Kidney (tissue), 13 donors: ENCODE measurements at regions not wholly inside any gene's neighbourhood (a gene's known extent, or its start where the extent isn't known, plus 50 kb on each side); places are given as distances from the start of the nearest gene placed in this dataset.

Experiments used
- DNase-seq, 5 donors: peaks; one replicate each; pipeline ENCODE4 v3.0.0-alpha.2; 2013 to 2020
- FAIRE-seq: peaks from 2 replicates; lab custom pipeline; 2012; peaks lifted over from hg19 to GRCh38; lab: Jason Lieb, UNC
- H3K27ac ChIP-seq, 2 donors: one replicate each; pipeline ENCODE4 v1.7.0; 2013; ENCODE audit warnings: low read depth in 2 of 2, low read length in 2 of 2, inconsistent platforms in 1 of 2
- H3K27me3 ChIP-seq: one replicate; pipeline ENCODE4 v1.7.1; 2013; ENCODE audit warnings: low read length, inconsistent platforms; ENCODE audit not compliant: control insufficient read depth, insufficient read depth
- H3K36me3 ChIP-seq, 3 donors: one replicate each; pipeline versions ENCODE4 v1.7.0 to v1.7.1; 2013; ENCODE audit warnings: low read length in 3 of 3, control low read depth in 1 of 3, inconsistent platforms in 1 of 3; ENCODE audit not compliant: insufficient read depth in 3 of 3, control insufficient read depth in 2 of 3
- H3K4me1 ChIP-seq, 3 donors: one replicate each; pipeline versions ENCODE4 v1.7.0 to v1.7.1; 2013; ENCODE audit warnings: low read length in 3 of 3, inconsistent platforms in 1 of 3, low read depth in 1 of 3; ENCODE audit not compliant: control insufficient read depth in 2 of 3, insufficient read depth in 2 of 3
- H3K4me3 ChIP-seq, 3 donors: one replicate each; pipeline versions ENCODE4 v1.7.0 to v1.8.1; 2013; ENCODE audit warnings: low read length in 3 of 3, control low read depth in 1 of 3, inconsistent platforms in 1 of 3
- H3K9ac ChIP-seq, 3 donors: one replicate each; pipeline versions ENCODE4 v1.7.0 to v1.7.1; 2013; ENCODE audit warnings: low read length in 3 of 3, control low read depth in 1 of 3, inconsistent platforms in 1 of 3
- H3K9me3 ChIP-seq, 3 donors: one replicate each; pipeline versions ENCODE4 v1.7.0 to v1.7.1; 2013; ENCODE audit warnings: low read length in 3 of 3, control low read depth in 1 of 3, inconsistent platforms in 1 of 3; ENCODE audit not compliant: control insufficient read depth in 2 of 3, insufficient read depth in 1 of 3
- intact Hi-C: fragments of 100-400 bp; cut with DNase I; formaldehyde crosslinking; loops from one replicate; pipeline ENCODE4 v1.11.1; 2022
- TF ChIP-seq, protein P1 (sequence below): IDR thresholded peaks from 3 replicates; pipeline ENCODE4 v1.5.1; 2012; ENCODE audit warnings: mild to moderate bottlenecking, moderate library complexity, borderline replicate concordance; ENCODE audit not compliant: insufficient read depth; ENCODE audit errors: extremely low read depth
- donor health status: control.
- donor health status: control.
- donor health status: control.
- donor health status: control.
- donor health status: control.
- donor health status: DM: yes; HTN: yes; CAD: no.
- donor health status: Normal renal cell carcinoma (clear cell type).

DNA sequence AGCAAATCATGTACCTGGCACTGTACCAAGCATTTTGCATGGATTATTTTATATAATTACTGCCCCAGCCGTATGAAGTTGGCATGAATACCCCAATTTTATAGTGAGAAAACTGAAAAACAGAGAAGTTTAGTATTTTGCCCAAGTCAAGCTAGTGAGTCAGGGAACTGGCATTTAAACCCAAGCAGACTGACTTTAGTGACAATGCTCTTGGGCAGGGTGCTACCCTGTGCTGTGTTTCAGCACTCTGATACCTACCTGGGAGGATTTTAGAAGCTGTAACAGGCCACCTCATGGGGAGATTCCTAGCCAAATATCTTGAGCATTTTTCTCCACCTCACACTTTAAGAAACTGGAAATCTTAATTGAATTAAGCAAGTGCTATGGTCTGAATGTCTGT is 98.1 kb upstream of the MAX start:
- intact Hi-C loops = no loop called here
- no peaks in the 10 kb centered on the region for H3K4me1 ChIP-seq

DNA sequence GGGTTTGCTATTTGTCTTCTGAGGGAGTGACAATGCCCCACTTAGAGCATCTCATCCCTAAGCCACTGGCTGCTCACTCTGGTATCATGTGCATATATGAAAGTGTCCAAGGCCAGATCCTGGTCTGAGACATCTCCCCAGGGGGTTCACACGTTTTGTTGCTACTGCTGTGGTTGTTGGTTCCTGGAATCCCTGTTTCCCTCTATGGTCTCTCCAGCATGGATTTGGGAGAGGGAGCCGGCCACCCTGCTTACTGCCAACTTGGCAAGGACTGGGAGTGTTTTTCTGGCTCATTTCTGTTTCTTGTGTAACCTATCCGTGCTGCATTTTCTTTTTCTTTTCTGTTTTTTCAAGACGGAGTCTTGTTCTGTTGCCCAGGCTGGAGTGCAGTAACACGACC is 101.3 kb upstream of the MAX start:
- Histone ChIP-seq H3K27ac (no peak overlapping the region), H3K9me3 (no peaks in the 10 kb centered on the region), H3K27me3 (no peaks in the 10 kb centered on the region), H3K4me1 (peaks cover 0 to 2% (median 0%) of the 10 kb centered on the region in 3 donors), H3K9ac (no peak overlapping the region), H3K36me3 (no peaks in the 10 kb centered on the region), H3K4me3 (no peak overlapping the region)
- TF ChIP-seq, protein P1, sequence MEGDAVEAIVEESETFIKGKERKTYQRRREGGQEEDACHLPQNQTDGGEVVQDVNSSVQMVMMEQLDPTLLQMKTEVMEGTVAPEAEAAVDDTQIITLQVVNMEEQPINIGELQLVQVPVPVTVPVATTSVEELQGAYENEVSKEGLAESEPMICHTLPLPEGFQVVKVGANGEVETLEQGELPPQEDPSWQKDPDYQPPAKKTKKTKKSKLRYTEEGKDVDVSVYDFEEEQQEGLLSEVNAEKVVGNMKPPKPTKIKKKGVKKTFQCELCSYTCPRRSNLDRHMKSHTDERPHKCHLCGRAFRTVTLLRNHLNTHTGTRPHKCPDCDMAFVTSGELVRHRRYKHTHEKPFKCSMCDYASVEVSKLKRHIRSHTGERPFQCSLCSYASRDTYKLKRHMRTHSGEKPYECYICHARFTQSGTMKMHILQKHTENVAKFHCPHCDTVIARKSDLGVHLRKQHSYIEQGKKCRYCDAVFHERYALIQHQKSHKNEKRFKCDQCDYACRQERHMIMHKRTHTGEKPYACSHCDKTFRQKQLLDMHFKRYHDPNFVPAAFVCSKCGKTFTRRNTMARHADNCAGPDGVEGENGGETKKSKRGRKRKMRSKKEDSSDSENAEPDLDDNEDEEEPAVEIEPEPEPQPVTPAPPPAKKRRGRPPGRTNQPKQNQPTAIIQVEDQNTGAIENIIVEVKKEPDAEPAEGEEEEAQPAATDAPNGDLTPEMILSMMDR = no peak
- intact Hi-C loops = no loop called here
- DNase-seq = no peak
- no peak for FAIRE-seq

More for the DNA sequence above, 98.1 kb upstream of the MAX start:
- H3K4me3 ChIP-seq = no peak overlapping the region
- no peaks in the 10 kb centered on the region for H3K9me3 ChIP-seq
- H3K27me3 ChIP-seq = no peaks in the 10 kb centered on the region
- FAIRE-seq (no peak), DNase-seq (no peak)
- no peak overlapping the region for H3K27ac ChIP-seq
- TF ChIP-seq, protein P1 = no peak
- no peaks in the 10 kb centered on the region for H3K36me3 ChIP-seq
- no peak overlapping the region for H3K9ac ChIP-seq

DNA sequence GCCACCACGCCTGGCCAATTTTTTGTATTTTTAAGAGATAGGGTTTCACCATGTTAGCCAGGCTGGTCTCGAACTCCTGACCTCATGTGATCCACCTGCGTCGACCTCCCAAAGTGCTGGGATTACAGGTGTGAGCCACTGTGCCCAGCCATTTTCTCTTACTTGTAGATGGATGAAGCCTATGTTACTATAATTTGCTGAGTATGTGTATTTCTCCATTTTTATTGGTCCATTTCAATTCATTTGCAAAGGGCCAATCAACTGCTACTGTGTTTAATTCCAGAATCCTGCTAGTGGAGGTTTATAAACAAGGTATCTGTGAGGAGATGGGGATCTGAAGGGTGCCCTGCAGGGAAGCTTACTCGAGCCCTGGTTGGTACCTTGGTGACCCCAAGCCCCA is 101.7 kb upstream of the MAX start:
- TF ChIP-seq, protein P1 = no peak
- no peaks in the 10 kb centered on the region for H3K9me3 ChIP-seq
- H3K27me3 ChIP-seq = no peaks in the 10 kb centered on the region
- H3K9ac ChIP-seq = no peak overlapping the region
- intact Hi-C loops = no loop called here
- DNase-seq (no peak), FAIRE-seq (no peak)
- no peak overlapping the region for H3K27ac ChIP-seq
- peaks cover 0 to 2% (median 0%) of the 10 kb centered on the region in 3 donors for H3K4me1 ChIP-seq
- no peak overlapping the region for H3K4me3 ChIP-seq
- H3K36me3 ChIP-seq = no peaks in the 10 kb centered on the region

DNA sequence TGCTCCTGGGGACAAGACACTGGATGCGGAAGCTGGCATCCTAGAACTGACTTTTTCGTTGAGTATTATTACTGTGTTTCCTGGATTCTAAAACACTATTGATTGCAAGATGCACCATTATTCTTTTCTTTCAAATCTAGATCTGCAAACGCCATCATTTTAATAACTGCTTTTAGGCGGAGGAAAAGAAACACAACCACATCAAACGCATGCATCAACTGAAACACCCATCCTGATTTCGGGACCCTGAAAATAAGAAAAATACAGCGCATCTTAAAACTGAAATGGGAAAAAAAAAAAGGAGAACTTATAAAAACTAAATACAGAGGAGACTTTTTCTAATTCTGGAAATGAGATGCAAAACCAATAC is 103.7 kb upstream of the MAX start:
- peaks cover 0 to 2% (median 0%) of the 10 kb centered on the region in 3 donors for H3K4me1 ChIP-seq
- intact Hi-C loops = no loop called here
- FAIRE-seq (no peak), DNase-seq (no peak)
- TF ChIP-seq, protein P1 = no peak
- H3K4me3 ChIP-seq = no peak overlapping the region
- no peaks in the 10 kb centered on the region for H3K9me3 ChIP-seq
- H3K27me3 ChIP-seq = no peaks in the 10 kb centered on the region
- H3K9ac ChIP-seq = no peak overlapping the region
- H3K36me3 ChIP-seq = no peaks in the 10 kb centered on the region
- H3K27ac ChIP-seq = no peak overlapping the region
